ENCODE measurements at regions not wholly inside any gene's neighbourhood (a gene's known extent, or its start where the extent isn't known, plus 50 kb on each side); places are given as distances from the start of the nearest gene placed in this dataset.

DNA sequence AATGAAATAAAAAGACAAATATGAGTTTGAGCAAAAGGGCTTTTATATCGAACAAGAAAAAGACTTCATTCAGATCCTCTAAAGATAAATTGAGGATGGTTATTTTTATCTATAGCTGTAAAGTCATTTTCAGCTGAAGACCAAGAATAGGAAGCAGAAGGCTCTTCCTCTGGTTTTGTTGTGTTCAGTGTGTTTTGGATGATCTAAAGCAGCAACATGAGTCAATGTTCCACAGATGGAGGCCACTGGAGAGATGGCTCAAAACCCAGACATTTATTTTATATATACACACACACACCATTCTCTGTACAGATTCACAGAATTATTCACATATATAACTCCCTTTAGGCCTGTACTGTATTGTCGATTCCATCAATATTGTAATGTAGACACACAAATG, 424.3 kb downstream of the MBD2 start:
- DNase-seq = no peak

DNA sequence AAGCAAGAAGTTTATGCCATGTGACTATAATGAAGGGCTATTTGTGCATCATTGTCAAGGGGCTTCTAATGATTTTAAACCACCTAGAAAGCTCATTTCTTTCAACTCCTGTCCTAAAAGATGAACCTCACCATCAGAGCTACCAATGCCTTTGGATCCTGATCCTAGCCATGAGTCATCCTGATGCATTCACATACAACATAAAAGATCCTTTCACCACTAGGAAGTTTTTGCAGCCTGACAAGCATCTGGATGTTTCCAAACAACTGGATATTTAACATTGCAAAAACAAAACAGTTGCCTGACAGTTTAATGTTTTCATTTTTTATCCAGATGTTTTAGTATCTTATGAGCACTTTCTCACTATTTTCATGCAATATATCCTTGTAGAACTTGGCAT, 425.3 kb downstream of the MBD2 start:
- peak; percentile 19 for DNase-seq

DNA sequence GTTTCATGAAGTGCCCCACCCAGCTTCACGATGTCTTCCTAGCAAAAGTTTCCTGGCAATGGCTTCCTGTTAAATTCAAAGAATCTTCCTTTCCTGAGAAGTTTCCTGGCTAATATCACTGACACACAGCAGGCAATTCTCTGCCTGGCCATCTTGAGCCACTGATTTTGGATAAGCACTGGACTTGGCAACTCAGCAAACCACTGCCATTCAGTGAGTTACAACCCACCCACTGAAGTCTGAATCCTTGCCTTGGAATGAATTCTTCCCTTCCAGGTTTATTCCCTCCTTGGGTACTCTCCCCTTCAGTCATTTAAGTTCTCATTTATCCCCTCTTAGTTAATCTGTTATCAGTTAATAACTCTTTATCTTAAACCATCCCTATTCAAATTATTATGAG, 426.0 kb downstream of the MBD2 start:
- DNase-seq = no peak

DNA sequence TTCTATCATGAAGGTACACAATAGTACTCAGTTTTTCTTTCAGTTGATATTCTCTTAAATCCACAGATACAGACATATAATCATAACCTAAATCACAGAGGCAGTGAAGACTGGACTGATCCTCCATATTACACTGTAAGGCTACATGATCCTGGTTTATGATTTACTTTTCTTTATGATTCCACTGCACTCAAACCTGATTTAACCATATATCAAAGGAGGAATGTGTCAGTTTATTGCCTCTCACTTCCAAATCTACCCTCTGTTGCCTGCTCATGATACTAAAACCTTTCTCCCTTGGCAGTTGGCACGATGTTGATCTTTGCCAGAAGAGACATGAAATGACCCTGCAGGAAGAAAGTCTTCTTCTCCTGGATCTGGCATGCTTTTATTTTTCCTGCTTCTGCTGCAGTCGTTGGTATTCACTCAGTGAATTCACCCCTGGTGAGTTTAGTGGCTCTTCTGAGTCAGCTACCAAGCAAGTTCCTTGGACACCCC, 426.4 kb downstream of the MBD2 start:
- no peak for DNase-seq

DNA sequence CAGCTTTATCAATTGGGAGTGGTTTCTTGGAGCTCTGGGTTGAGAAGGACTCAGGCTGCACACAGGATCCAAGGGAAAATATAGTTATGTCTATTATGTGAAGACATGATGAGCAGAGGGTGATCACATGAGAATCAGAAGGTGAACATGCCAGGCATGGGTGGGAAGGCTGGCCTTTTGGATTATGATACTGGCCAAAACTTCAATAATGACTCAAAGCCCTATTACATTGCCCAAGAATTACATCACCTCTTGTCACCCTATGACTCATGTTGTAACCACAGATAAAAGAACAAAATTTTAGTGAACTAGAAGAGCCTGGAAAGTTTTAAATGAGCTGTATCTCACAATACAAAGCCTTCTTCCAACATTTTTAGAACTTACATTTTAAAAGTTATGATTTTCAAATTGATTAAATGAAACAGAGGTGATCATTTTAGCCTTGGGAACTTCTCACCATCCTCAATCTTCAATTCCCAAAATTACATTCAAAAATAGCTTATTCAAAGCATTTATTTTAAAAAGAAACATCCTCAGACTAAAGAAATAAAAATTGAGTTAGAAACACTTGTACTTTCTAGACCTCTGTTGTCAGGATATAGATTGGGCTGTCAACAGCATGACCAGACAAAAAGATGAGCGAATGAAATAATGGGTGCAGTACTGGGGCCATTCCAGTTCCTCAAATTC, 428.3 kb downstream of the MBD2 start:
- DNase-seq = peak; percentile 55

DNA sequence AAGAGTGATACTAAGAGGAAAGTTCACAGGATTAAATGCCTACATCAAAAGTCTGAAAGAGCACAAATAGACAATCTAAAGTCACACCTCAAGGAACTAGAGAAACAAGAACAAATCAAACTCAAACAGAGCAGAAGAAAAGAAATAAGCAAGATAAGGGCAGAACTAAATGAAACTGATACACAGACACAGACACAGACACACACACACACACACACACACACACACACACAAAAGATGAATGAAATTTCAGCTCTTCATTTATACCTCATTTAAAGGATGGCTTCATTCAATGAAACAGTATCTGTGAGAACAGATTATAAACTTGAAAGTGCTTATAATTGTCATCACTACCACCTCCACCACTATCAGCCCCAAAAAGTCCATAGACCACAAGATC, 428.9 kb downstream of the MBD2 start:
- no peak for DNase-seq

DNA sequence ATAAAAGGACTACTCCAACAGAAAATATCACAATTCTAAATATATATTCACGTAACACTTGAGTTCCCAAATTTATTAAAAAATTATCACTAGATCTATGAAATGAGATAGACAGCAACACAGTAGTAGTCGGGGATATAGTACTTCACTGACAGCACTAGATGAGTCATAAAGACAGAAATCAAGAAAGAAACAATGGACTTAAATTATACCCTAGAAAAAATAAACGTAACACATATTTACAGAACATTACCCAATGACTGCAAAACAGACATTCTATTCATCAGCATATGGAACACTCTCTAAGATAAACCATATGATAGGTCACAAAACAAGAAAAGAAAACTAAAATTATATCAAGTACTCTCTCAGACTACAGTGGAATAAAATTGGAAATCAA, 429.4 kb downstream of the MBD2 start:
- peak; percentile 75 for DNase-seq

DNA sequence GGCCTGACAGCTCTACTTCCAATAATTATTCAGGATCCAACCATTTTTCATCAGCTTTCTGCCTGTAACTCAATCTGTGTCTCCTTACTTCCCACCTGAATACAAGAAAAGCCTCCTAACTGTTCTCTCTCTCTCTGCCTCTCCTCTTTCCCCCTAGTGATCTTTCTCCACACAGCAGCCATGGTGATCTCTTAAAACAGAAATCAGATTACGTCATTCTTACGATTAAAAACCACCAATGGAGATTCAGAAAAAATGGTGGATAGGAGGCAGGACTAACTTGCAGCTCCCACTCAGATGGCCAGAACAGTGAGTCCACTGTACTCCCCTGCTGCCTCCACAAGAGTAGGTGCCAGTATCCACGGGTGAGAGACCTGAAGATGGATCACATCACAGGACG, 431.7 kb downstream of the MBD2 start:
- no peak for DNase-seq

DNA sequence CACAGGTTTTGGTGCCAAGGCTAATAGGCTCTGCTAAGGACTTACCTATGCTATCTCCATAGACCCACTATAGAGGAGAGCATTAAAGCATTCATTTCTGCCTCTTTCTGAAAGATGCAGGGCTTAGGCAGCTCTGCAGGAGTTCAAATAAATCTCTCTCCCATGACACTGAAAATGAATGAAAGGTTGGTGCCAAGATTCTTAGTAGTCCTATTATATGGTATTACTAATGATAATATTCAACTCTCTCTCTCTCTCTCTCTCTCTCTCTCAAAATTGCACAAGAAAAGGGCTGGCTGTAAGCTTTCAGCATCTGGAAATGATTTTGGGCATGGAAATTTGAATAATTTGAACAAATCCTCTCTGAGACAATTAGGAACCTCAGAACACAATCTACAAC, 433.7 kb downstream of the MBD2 start:
- peak; percentile 66 for DNase-seq

DNA sequence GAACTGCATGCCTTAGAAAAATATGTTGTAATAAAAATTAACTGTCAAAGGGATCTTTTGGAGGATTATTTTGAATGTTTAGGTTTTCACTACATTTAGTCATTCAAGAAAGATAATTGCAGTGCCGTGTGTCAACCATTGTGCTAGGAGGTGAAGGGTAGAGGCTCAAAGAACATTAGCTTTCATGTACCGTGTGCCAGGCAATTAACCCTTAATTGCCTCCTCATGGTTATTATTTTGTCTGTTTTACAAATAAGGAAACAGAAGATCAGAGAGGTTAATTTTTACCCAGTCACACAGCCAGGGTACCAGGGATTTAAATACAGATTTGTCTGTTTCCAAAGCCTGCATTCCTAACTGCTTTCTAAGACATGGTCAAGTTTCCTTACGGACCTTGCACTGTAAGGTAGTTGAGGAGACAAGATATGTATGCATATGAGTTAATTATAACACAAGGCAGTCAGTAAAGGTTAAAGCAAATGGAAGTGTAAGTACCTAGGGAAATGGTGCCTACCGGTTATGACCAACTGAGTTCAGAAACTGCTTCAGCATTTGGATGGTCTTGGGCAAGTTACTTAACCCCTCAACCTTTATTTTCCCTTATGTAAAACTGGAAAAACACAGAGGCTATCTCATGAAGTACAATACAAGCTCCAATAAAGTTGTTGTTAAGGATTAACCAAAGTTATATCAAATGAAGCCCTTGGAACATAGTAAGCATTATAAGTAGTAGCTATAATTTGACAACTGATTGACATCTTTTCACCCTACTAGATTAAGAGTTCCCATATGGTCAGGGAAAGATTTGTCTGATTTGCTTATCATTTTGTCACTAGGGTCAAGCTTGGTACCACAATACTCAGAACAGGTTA, 434.9 kb downstream of the MBD2 start:
- DNase-seq = peak; percentile 89

DNA sequence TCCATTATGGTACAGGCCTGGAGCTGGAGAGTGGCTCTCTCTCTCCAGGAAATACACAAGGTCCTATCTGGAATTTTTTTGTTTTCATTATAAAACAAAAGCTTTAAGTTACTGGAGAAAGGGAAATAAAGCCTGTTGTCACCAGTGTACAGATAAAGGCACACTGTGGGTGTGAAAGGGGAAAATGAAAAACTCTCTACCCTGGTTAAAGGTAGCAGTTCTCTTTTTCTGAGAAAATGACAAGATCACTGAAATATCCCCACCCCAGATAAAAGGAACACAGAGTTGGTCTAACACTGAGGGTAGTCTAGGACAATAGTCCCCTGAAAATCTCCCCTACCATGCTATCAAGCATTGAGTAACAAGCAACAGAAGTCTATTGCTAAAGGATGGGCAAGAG, 438.7 kb downstream of the MBD2 start:
- no peak for DNase-seq

DNA sequence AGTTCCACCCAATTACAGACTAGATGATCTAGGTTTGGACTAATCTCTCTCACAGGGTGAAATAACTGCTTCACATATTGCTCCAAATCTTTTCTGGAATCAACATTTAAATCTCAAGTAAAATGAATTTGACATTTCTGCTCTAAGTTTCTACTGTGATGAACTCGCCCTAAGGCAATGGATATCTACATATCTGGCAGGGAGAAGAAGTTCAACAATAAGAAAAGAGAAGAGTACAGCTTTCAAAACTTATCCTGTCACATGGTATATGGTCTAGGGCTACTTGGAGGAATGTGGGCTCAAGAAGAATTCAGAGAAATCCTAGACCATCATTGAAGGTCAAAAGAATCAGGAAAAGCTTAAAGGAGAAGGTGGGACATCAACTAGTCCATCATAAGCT, 440.2 kb downstream of the MBD2 start:
- no peak for DNase-seq

DNA sequence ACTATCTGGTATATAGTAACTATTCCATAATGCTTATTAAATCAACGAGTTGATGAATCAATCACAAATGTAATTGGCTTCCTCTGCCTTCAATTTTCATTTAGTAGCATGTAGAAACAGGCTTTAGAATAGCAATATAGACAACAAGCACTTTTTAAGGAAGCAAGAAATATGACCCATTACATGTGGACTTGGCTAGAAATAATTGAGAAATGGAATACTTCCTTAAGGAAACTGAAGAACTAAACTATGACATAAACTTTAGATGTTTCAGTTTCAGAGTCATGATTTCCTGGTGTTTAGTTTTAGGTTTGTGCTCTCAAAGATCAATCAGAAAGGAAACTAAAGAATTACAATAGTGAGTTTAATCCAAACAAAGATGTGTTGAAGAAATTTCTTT, 443.8 kb downstream of the MBD2 start:
- DNase-seq = no peak

DNA sequence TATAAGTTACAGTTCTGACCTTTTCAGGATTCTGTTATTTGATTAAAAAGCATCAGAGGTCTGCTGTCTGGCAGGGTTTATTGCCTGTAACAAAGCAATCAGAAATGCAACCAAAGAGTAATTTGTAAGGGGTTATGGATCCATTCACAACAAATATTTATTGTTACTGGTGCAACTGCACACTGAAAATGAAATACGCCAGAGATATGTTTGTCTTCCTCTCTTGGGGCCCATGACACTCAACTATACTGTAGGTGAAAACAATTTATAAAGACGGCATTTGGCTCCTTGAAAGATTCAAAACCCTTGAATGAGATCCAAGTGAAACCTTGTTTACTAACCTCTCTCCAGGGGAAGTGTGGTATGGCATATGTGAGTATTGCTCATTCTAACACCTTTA, 452.2 kb downstream of the MBD2 start:
- peak; percentile 89 for DNase-seq

DNA sequence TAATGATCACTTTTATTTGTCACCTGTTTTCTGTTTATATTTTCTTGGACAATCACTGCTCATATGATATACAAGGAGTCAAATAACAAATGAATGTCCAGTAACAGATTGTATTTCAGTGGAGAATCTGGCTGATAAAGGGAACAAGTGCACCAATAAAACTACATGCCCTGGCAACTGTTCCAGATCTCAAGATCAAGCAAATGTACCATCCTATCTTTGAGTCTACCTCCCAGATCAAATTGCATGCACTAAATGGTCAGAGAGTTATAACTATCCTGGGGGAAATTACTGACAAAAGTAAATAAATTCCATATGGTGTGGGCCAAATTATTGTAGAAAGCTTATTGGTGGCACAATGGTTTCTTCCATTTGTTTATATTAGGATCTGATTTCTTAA, 452.8 kb downstream of the MBD2 start:
- peak; percentile 98 for DNase-seq

DNA sequence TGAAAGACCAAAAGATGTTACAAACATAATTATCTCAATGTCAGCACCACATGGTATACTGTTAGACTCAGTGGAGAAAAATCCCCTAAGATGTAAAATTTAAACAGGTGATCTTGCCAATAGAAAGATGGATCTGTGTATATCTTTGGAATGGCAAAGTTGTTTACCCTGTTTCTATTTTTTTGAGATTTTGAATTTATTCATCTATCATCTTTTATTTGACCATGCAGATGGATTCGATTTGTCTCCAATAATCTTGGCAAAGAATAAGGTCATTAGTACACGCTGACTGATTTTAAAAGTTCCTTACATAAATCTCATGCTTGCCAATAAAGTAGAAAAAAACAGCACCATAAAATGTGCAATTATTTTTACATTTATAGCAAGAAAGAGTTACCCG, 459.3 kb downstream of the MBD2 start:
- DNase-seq = no peak

DNA sequence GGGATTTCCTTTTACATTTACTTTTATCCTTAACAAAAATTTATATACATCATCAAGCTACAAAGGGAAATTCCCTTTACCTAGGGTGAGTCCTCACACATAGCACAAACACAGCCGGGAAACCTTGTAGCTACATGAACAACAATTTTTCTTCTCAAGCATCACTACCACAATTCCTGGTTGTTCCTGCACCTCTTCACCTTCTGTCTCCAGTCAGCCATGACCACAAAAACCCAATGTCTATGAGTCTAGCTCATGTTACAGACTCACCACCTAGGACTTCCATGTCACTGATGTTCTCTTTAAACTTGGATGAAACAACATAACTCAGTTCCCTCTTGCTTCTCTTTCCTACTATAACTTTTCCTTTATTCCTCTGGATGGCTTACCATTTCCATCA, 460.4 kb downstream of the MBD2 start:
- DNase-seq = no peak

DNA sequence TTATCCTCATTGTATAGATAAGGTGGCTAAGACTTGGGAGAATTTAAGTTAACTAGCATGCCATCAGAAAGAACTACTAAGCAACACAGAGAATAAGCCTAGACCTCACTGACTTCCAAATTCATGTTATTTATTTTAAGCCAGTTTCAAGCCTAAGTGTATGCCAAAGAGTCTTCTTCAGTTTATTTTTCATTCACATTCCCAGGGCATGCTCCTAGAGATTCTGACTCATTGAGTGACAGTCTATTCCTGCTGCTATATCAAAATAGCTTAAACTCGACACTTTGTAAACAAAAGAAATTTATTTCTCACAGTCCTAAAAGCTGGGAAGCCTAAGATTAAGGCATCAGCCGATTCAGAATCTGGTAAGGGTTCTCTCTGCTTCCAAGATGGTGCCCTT, 467.1 kb downstream of the MBD2 start:
- no peak for DNase-seq

DNA sequence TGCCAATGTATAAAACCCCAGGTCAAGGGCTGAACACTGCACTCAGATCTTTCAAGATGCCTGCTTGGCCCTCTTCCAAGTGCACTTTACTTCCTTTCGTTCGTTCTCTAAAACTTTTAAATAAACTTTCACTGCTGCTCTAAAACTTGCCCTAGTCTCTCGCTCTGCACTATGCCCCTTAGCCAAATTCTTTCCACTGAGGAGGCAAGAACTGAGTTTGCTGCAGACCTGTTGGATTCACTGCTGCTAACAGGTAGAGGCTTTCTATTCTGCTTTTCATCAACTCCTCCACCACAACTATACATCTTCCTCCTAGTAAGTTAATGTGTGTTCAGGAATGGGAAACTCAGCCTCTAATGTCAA, 467.9 kb downstream of the MBD2 start:
- no peak for DNase-seq

DNA sequence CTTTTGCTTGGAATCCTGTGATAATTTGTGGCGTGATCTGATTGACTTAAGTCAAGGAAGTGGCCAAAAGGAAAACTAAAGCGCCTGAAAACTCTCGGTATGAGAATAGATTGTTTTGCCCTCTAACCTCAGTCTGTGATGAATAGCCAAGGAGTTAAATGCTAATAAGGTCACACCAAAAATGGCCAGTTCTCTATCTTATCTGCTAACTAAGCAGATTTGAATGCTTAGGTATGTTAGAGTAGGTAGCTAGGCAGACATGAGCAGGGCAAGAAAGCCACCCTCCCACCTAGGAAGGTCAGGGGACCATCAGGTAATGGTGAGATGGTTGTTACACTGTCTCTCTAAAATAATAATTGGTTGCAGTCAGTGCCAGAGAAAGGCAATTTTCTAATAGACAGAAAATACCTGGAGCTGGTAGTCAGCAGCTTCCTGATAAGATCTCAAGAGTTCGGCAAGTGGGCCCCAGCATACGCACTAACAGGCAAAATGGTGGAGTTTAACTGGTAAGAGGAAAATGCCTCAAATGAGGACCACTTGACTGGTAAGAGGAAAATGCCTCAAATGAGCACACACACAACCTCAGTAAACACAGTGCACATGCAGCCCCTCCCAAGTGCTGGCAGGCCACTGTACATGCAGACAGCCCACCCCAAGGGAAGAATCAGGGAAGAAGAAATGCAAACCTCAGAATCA, 468.4 kb downstream of the MBD2 start:
- DNase-seq = no peak

DNA sequence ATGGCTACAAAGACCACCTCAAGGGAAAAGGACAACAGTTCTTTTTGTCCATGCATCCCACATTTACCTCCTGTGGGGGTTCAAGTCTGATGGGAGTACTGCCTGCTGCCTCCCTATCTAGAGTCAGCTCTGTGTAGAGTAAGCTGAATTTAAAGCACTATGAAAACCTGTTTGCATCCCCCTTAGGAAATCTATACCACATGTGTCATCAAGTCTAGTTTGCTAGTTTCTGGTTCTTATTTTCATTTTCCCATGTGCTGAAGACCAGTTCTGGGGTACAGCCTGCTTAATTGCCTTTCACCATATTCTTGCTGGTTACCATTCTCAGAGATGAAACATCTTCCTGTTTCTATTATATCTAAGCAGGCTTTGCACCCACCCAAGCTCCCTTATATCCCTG, 470.3 kb downstream of the MBD2 start:
- DNase-seq = no peak

DNA sequence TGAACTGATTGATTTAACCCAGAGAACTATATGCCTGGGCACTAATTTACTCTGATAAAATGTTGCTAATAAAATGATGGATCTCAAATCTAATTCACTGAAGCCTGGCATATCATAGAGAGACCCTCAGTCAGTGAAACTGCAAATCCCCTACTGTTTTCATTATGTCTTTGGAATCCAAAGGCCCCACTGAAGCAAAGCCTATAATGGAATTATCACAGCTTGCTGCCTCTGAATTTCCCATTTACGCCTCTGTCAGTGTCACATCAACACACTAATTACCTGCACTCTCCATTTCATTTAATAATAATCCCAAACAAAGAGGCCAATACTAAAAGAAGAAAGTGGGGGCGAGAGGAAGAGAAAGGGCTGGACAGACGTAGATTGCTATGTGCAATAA, 470.9 kb downstream of the MBD2 start:
- peak; percentile 98 for DNase-seq

DNA sequence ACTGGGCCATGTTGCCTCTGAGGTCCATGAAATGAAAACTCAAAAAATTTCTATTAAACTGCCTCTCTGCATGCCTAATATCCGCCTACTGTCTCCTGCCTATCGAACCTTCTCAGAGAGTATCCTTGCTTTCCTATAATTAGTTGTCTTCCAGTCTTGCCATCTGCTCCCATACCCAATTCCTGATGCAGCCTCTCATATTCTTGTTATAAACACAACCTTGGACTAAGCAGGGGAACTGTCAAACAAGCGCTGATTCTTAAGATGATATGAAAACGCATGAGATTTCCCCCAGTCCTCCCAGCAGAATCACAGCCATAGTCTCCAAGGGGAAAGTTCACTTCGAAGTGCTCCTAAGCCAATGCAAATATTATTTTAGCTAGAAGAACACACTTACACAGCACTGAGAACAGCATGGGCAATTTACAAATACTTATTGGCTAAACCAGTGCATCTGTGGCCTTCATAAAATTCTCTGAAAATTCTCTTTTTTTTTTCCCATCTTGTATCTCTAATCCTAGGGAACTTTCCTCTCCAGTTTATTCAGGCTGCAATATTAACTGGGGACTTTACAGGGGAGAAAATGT, 471.6 kb downstream of the MBD2 start:
- DNase-seq = peak; percentile 80

DNA sequence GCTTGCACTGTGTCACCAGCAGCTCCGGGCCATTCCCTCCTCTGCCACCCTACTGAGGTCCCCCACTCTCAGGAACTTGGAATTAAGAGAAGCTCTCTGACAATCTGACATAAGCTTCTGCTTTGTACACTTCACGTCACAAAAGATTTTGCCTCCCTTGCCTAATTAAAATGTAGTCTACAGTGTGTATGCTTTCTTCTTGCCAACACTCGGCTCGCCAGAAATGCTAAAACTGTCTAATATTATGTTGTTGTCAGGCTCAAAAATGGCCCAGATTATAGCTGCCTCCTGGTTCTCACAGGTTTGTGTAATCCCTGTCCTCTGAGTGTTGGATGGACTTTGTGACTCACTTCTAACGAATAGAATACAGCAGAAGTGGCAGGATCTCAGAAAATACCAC, 474.7 kb downstream of the MBD2 start:
- no peak for DNase-seq

All from NCI-H69 (cell line).